Hepatocyte (in vitro differentiated cells): ENCODE measurements at regions not wholly inside any gene's neighbourhood (a gene's known extent, or its start where the extent isn't known, plus 50 kb on each side); places are given as distances from the start of the nearest gene placed in this dataset.

Experiments used
- CTCF ChIP-seq: fragments of 200-600 bp; sonication (generic); IDR thresholded peaks from 2 replicates; pipeline ENCODE4 v1.5.1; 2016; ENCODE audit warnings: antibody characterized with exemption, mild to moderate bottlenecking; ENCODE audit not compliant: poor library complexity
- EZH2phosphoT487 ChIP-seq: fragments of 200-600 bp; sonication (generic); IDR thresholded peaks from one replicate; pipeline ENCODE4 v1.6.1; 2018; ENCODE audit warnings: antibody characterized with exemption, mild to moderate bottlenecking, low read depth, moderate library complexity; ENCODE audit not compliant: unreplicated experiment, severe bottlenecking

GRCh38 chr9:94178927-94179326, 80.2 kb upstream of the ZNF169 start:
- TF ChIP-seq CTCF (no peak), EZH2phosphoT487 (no peak)
